ENCODE measurements at regions not wholly inside any gene's neighbourhood (a gene's known extent, or its start where the extent isn't known, plus 50 kb on each side); places are given as distances from the start of the nearest gene placed in this dataset.

DNA sequence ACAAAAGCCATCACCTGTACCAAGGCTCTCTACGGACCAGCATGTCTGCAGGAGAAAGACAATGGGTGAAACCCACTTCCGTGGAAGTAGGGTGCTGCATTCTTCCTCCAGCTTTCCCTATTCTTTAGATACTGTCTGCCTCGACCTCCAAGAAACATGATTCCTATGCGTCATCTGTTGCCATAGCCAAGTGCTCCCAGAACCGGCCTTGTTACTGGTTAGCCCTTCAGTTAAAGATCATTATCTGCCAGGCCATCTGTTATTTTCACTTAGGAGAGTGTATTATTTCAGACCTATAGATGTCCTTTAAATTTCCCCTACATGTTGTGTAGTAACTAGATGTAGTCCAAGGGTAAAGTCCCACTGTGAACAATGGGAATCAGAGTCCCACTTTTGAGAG, 89.0 kb upstream of the KIAA1217 start:
- TF ChIP-seq, protein P1, sequence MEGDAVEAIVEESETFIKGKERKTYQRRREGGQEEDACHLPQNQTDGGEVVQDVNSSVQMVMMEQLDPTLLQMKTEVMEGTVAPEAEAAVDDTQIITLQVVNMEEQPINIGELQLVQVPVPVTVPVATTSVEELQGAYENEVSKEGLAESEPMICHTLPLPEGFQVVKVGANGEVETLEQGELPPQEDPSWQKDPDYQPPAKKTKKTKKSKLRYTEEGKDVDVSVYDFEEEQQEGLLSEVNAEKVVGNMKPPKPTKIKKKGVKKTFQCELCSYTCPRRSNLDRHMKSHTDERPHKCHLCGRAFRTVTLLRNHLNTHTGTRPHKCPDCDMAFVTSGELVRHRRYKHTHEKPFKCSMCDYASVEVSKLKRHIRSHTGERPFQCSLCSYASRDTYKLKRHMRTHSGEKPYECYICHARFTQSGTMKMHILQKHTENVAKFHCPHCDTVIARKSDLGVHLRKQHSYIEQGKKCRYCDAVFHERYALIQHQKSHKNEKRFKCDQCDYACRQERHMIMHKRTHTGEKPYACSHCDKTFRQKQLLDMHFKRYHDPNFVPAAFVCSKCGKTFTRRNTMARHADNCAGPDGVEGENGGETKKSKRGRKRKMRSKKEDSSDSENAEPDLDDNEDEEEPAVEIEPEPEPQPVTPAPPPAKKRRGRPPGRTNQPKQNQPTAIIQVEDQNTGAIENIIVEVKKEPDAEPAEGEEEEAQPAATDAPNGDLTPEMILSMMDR (IDR thresholded peaks at IDR 0.05; ENCODE audit: insufficient read depth, low read depth, low read length): no peak

DNA sequence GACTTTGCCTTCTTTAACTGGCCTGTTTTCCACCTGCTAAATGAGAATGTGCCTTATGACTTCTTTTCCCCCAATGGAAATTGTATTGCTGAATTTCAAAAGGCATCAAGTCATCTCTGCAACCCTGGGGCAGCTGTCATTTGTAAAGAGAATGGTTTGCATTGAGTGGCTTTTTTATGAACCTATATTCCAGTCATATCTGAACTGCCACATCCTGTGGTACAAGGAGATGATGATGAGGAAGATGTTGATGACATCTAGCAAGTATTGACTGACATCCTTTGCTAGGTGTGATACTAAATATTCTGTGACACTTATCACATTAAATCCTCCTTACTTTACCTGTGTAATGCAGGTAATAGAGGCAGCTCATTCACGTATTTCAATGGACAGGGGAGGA, 88.3 kb upstream of the KIAA1217 start:
- no peak overlapping the region for H3K4me3 ChIP-seq (ENCODE audit: low read depth, low read length)
- TF ChIP-seq, protein P1 (IDR thresholded peaks at IDR 0.05; ENCODE audit: insufficient read depth, low read depth, low read length): no peak
- DNase-seq (ENCODE audit: low read depth): no peak

More for the DNA sequence above, 89.0 kb upstream of the KIAA1217 start:
- H3K4me3 ChIP-seq (ENCODE audit: low read depth, low read length): no peak overlapping the region
- DNase-seq (ENCODE audit: low read depth): no peak

DNA sequence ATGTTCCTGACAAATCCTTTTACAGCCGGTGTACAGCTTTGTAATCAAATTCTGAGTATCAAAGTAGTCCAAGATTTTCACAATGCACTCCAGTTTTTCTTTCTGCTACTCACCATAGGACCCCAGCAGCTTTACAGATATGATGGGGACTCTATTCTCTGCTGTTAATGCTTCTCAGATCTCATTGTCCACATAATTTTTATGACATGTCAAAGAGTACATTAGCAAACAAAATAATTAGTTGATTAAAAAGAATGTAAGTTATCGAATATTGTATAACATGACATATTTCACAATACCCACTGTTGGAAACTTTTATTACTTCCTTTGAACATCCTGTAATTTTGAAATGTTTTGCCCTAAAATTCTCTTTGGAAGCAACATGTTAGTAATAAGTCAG, 81.4 kb upstream of the KIAA1217 start:
- TF ChIP-seq, protein P1 (IDR thresholded peaks at IDR 0.05; ENCODE audit: insufficient read depth, low read depth, low read length): no peak
- H3K4me3 ChIP-seq (ENCODE audit: low read depth, low read length): no peak overlapping the region
- no peak for DNase-seq (ENCODE audit: low read depth)

DNA sequence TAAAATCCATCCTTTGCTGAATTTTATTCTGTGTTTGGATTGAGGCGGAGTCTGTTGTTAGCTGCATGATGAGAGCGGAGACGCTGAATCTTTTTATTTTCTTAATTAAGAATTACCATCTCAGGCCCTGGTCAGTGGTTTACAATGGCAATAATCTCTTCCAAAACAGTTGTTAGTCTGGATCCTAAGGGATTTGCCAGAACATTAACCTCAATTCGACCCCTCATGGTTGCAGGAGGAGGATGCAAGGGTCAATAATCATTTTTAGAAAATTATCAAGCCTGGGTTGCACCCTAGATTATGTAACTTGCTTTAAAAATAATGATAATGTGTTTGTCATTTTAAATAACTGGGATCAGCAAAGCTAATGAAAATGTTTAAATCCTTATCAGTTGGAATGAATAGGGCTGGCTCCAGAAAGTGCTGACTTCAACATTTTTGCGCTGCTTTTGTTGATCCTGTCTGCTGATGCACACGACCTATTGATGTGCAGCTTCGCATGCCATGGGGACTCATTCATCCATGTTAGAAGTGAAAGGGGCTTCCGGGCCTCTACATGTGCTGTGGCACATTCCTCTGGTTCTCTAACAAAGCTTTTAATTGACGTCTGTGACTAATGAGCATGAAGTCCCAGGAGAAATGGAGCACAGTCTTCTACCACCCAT, 80.7 kb upstream of the KIAA1217 start:
- H3K4me3 ChIP-seq (ENCODE audit: low read depth, low read length): no peak overlapping the region
- TF ChIP-seq, protein P1 (IDR thresholded peaks at IDR 0.05; ENCODE audit: insufficient read depth, low read depth, low read length): no peak
- DNase-seq (ENCODE audit: low read depth): no peak

DNA sequence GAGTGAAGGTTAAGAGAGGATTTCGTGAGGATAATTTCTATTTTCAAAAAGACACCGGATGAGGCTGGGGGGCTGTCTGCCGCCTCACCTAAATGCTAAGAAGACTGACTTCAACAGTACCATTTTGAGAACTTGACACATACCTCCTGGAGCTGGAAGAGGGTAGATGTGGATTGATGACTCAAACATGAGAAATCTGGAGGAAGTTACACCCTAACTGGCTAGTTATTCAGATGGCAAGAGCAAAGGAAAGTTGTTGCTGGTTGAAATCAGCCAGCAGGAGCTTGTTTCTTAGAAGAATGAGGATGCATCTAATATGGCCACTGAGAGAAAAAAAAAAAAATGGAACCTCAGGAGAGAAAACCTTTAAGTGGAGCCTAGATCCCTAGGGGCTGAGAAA, 76.2 kb upstream of the KIAA1217 start:
- no peak for DNase-seq (ENCODE audit: low read depth)
- no peak overlapping the region for H3K4me3 ChIP-seq (ENCODE audit: low read depth, low read length)
- TF ChIP-seq, protein P1 (IDR thresholded peaks at IDR 0.05; ENCODE audit: insufficient read depth, low read depth, low read length): no peak

DNA sequence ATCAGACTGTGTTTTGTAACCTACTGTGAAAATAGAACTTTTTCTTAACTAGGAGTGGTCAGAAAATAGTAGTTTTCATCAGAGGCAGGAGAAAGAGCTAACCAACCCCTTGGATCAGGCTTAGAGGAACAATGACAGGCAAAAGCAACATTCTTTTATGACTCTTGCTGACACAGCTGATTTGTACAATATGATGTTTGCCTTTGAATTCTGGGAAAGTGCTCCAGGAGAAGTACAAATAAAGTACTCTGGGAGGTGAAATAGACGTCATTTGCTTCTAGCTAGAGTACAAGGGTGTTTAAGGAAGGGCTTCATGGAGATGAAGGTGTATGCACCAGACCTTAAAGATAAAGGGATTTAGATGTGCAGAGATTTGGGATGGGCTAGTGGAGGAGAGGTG, 75.1 kb upstream of the KIAA1217 start:
- H3K4me3 ChIP-seq (ENCODE audit: low read depth, low read length): no peak overlapping the region
- no peak for DNase-seq (ENCODE audit: low read depth)
- TF ChIP-seq, protein P1 (IDR thresholded peaks at IDR 0.05; ENCODE audit: insufficient read depth, low read depth, low read length): no peak

DNA sequence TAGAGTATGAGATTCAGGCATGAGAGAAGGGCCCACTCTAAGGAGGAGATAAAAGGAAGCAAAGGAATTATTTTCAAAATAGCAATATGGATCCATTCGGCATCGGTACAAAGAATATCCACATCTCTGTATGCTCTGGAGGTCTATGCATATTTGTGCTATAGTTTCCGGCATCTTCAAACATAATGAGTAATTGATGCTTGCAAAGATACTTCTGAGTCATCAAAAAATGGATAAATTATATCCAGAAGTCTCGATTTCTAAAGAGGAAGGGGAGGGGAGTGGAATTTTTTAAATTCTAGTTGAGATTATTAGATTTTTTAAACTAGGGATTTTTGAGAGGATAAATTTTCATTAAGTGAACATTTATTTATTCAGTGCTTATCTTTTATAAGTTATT, 72.9 kb upstream of the KIAA1217 start:
- no peak for DNase-seq (ENCODE audit: low read depth)
- H3K4me3 ChIP-seq (ENCODE audit: low read depth, low read length): no peak overlapping the region
- TF ChIP-seq, protein P1 (IDR thresholded peaks at IDR 0.05; ENCODE audit: insufficient read depth, low read depth, low read length): no peak

Data from fibroblast of villous mesenchyme (primary cell).